Neural cell (in vitro differentiated cells): ENCODE measurements at regions not wholly inside any gene's neighbourhood (a gene's known extent, or its start where the extent isn't known, plus 50 kb on each side); places are given as distances from the start of the nearest gene placed in this dataset.

Experiments
- REST ChIP-seq: IDR thresholded peaks from 2 replicates; pipeline ENCODE4 v1.6.1; 2012; ENCODE audit warnings: borderline replicate concordance
- TAF1 ChIP-seq: IDR thresholded peaks from 2 replicates; pipeline ENCODE4 v1.6.1; 2012; ENCODE audit warnings: low read depth
- TF ChIP-seq, protein P1 (sequence below): fragments of 450-650 bp; IDR thresholded peaks from 2 replicates; pipeline ENCODE4 v1.5.1; 2014; ENCODE audit warnings: antibody characterized with exemption, mild to moderate bottlenecking, moderate library complexity; ENCODE audit not compliant: poor library complexity, severe bottlenecking

DNA sequence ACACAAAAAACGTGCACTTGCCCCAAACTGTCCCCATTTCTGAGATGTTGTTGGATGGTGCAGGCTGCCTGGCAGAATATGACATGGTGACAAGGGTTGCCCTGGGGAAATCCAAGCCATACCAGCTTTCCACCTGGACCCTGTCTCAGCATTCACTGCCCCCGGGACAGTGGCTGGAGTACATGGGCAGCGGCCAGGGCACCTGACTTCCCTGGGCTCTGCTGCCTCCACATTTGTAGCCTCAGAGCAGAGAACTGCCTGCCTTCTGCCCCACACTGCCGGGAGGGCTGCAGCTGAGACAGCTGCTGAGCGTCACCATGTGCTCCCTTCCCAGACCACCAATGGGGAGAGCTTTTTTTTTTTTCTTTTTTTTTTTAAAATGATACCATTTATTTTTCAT lies 222.9 kb upstream of the ZNF32 start:
- TF ChIP-seq, protein P1, sequence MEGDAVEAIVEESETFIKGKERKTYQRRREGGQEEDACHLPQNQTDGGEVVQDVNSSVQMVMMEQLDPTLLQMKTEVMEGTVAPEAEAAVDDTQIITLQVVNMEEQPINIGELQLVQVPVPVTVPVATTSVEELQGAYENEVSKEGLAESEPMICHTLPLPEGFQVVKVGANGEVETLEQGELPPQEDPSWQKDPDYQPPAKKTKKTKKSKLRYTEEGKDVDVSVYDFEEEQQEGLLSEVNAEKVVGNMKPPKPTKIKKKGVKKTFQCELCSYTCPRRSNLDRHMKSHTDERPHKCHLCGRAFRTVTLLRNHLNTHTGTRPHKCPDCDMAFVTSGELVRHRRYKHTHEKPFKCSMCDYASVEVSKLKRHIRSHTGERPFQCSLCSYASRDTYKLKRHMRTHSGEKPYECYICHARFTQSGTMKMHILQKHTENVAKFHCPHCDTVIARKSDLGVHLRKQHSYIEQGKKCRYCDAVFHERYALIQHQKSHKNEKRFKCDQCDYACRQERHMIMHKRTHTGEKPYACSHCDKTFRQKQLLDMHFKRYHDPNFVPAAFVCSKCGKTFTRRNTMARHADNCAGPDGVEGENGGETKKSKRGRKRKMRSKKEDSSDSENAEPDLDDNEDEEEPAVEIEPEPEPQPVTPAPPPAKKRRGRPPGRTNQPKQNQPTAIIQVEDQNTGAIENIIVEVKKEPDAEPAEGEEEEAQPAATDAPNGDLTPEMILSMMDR = no peak
- TF ChIP-seq REST (no peak), TAF1 (no peak)
